ENCODE measurements at regions not wholly inside any gene's neighbourhood (a gene's known extent, or its start where the extent isn't known, plus 50 kb on each side); places are given as distances from the start of the nearest gene placed in this dataset.

DNA sequence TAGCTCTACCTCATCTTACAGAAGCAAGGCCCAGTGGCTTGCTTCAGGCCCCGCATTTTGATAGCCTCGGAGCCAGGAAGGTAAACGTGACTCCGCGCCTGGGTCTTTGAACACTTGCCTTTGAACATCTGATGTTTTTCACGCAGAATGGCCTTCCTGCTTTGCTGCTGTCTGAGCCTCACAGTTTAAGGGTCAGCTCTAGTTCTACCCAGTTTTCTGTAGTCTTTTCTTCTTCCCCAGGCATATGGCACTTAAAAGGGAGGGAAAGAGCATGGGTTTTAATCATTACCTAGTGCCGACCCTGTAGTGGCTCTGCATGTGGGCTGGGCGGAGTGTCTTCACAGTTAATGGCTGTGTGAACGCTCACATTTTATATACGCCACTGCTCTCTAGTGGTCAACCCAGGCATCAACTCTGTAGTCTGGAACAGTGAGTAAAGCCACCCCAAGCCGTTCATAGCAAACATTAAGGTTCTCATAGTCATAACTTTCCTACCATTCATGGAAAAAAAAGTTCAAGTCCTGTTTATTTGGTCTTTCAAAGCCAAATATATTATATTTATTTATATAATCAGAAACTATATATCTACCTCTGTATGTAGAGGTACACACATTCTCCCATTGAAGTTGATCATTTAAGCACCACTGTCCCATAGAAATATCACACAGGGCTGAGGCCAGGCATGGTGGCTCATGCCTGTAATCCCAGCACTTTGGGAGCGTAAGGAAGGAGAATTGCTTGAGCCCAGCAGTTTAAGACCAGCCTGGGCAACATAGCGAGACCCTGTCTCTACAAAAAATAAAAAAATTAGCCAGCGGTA is 78.1 kb downstream of the IER5 start (continued):
- TF ChIP-seq, protein P1, sequence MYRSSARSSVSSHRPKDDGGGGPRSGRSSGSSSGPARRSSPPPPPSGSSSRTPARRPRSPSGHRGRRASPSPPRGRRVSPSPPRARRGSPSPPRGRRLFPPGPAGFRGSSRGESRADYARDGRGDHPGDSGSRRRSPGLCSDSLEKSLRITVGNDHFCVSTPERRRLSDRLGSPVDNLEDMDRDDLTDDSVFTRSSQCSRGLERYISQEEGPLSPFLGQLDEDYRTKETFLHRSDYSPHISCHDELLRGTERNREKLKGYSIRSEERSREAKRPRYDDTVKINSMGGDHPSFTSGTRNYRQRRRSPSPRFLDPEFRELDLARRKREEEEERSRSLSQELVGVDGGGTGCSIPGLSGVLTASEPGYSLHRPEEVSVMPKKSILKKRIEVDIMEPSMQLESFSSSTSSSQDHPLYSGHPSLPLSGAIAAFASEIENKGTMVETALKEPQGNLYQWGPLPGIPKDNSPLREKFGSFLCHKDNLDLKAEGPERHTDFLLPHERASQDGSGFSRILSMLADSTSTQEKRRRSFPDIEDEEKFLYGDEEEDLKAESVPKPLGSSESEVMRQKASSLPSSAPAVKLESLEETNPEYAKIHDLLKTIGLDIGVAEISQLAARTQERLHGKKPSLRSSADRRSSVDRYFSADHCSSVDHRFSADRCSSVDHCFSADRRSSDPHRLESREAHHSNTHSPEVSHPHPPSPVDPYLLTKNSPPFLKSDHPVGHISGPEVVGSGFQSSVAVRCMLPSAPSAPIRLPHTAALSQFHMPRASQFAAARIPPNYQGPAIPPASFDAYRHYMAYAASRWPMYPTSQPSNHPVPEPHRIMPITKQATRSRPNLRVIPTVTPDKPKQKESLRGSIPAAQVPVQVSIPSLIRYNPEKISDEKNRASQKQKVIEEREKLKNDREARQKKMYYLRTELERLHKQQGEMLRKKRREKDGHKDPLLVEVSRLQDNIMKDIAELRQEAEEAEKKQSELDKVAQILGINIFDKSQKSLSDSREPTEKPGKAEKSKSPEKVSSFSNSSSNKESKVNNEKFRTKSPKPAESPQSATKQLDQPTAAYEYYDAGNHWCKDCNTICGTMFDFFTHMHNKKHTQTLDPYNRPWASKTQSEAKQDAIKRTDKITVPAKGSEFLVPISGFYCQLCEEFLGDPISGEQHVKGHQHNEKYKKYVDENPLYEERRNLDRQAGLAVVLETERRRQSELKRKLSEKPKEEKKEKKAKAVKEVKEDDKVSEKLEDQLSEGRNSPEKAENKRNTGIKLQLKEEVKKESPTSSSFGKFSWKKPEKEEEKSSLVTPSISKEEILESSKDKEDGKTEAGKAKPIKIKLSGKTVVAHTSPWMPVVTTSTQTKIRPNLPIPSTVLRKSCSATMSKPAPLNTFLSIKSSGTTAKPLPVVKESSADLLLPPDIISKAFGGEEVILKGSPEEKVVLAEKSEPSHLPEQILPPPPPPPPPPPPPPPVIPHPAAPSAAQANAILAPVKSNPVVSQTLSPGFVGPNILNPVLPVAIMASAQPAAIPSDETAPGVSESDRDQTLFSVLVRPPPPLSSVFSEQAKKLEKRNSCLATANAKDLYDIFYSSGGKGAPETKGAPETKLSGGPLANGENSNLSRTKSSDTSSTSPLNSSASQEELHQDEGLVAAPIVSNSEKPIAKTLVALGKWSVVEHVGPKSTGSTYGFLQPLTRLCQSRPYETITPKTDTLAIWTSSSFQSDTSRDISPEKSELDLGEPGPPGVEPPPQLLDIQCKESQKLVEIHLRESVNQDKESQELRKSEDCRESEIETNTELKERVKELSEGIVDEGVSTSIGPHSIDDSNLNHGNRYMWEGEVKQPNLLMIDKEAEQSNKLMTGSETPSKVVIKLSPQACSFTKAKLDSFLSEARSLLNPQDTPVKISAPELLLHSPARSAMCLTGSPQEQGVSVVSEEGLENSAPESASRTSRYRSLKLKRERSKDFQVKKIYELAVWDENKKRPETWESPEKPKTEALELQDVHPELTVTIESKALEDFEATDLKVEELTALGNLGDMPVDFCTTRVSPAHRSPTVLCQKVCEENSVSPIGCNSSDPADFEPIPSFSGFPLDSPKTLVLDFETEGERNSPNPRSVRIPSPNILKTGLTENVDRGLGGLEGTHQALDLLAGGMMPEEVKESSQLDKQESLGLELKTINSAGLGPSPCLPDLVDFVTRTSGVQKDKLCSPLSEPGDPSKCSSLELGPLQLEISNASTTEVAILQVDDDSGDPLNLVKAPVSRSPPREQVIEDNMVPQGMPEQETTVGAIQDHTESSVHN (CRISPR knock-in tag; IDR thresholded peaks at IDR 0.05) = no peak
- TF ChIP-seq ZNF720 (CRISPR knock-in tag; IDR thresholded peaks at IDR 0.05) (no peak), CAMTA2 (CRISPR knock-in tag; IDR thresholded peaks at IDR 0.05; ENCODE audit: borderline replicate concordance) (no peak), TMF1 (CRISPR knock-in tag; IDR thresholded peaks at IDR 0.05; ENCODE audit: low read depth) (no peak), ZNF460 (CRISPR knock-in tag; IDR thresholded peaks at IDR 0.05; ENCODE audit: borderline replicate concordance) (no peak), SOX5 (CRISPR knock-in tag; IDR thresholded peaks at IDR 0.05; ENCODE audit: borderline replicate concordance) (no peak), ZSCAN12 (CRISPR knock-in tag; IDR thresholded peaks at IDR 0.05) (no peak), ZFYVE20 (CRISPR knock-in tag; IDR thresholded peaks at IDR 0.05; ENCODE audit: borderline replicate concordance, low read depth) (no peak), HMGA1 (CRISPR knock-in tag; conservative IDR thresholded peaks at IDR 0.05) (no peak), HNF4A (CRISPR knock-in tag; IDR thresholded peaks at IDR 0.05) (no peak), ZNF431 (CRISPR knock-in tag; IDR thresholded peaks at IDR 0.05; ENCODE audit: borderline replicate concordance, low read depth) (no peak), SALL1 (CRISPR knock-in tag; IDR thresholded peaks at IDR 0.05) (0 out of 2 replicates have a peak, but pooled peaks have one; percentile 17), KDM5A (IDR thresholded peaks at IDR 0.05; ENCODE audit: borderline replicate concordance, low read length) (no peak), CBX1 (IDR thresholded peaks at IDR 0.05; ENCODE audit: low read depth) (no peak), NCOA2 (CRISPR knock-in tag; IDR thresholded peaks at IDR 0.05) (peak; percentile 25; the same call in 1 of the 2 replicates)
- TF ChIP-seq, protein P2, sequence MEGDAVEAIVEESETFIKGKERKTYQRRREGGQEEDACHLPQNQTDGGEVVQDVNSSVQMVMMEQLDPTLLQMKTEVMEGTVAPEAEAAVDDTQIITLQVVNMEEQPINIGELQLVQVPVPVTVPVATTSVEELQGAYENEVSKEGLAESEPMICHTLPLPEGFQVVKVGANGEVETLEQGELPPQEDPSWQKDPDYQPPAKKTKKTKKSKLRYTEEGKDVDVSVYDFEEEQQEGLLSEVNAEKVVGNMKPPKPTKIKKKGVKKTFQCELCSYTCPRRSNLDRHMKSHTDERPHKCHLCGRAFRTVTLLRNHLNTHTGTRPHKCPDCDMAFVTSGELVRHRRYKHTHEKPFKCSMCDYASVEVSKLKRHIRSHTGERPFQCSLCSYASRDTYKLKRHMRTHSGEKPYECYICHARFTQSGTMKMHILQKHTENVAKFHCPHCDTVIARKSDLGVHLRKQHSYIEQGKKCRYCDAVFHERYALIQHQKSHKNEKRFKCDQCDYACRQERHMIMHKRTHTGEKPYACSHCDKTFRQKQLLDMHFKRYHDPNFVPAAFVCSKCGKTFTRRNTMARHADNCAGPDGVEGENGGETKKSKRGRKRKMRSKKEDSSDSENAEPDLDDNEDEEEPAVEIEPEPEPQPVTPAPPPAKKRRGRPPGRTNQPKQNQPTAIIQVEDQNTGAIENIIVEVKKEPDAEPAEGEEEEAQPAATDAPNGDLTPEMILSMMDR (CRISPR knock-in tag; IDR thresholded peaks at IDR 0.05) = peak; percentile 80
- TF ChIP-seq, protein P3, sequence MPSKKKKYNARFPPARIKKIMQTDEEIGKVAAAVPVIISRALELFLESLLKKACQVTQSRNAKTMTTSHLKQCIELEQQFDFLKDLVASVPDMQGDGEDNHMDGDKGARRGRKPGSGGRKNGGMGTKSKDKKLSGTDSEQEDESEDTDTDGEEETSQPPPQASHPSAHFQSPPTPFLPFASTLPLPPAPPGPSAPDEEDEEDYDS (CRISPR knock-in tag; IDR thresholded peaks at IDR 0.05) = 0 out of 2 replicates have a peak, but pooled peaks have one; percentile 23
- TF ChIP-seq, protein P4, sequence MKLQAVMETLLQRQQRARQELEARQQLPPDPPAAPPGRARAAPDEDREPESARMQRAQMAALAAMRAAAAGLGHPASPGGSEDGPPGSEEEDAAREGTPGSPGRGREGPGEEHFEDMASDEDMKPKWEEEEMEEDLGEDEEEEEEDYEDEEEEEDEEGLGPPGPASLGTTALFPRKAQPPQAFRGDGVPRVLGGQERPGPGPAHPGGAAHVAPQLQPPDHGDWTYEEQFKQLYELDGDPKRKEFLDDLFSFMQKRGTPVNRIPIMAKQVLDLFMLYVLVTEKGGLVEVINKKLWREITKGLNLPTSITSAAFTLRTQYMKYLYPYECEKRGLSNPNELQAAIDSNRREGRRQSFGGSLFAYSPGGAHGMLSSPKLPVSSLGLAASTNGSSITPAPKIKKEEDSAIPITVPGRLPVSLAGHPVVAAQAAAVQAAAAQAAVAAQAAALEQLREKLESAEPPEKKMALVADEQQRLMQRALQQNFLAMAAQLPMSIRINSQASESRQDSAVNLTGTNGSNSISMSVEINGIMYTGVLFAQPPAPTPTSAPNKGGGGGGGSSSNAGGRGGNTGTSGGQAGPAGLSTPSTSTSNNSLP (IDR thresholded peaks at IDR 0.05; ENCODE audit: low read depth, low read length) = peak; percentile 55; the same call in 1 of the 2 replicates
